H7 (cell line): ENCODE measurements at regions not wholly inside any gene's neighbourhood (a gene's known extent, or its start where the extent isn't known, plus 50 kb on each side); places are given as distances from the start of the nearest gene placed in this dataset.
A peak's percentile ranks its signal among the peaks of the same experiment; 100 is the strongest.
"Not testable (repeated sequence)": the region's sequence is repeated elsewhere in the genome, so short reads cannot be mapped to it uniquely, and the experiment has no call there.

ENCODE experiments used
- DNase-seq: peaks from one replicate; pipeline ENCODE4 v3.0.0; 2012
- H3K27me3 ChIP-seq: 2 replicates; pipeline ENCODE4 v1.6.0; 2011; ENCODE audit warnings: mild to moderate bottlenecking, low read length; ENCODE audit not compliant: control insufficient read depth, insufficient read depth
- H3K36me3 ChIP-seq: replicated peaks from 2 replicates; pipeline ENCODE4 v1.5.1; 2011; ENCODE audit warnings: low read length; ENCODE audit not compliant: control insufficient read depth, insufficient read depth
- H3K4me3 ChIP-seq: 2 replicates; pipeline ENCODE4 v1.5.1; 2011; ENCODE audit warnings: low read depth, mild to moderate bottlenecking, control low read depth, low read length, moderate library complexity; ENCODE audit not compliant: insufficient read depth

DNA sequence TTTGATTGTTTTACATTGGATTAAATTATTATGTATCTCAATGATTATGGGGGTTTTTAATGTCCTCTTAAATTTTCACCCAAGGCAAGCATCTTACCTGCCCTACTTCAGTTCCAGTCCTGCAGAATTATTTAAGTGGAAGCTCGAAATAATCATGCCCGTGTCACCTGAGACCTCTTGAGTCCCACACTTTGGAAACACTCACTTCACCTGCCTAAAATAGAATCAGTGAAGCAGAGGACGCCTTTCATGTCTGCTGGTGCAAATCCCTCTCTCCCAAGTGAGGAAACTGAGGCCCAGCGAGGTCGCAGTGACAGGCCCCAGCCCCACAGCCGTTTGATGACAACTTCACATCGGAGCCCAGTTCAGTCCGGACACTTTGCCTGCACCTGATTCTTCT, 284.6 kb downstream of the C16orf95 start:
- no peak for DNase-seq
- Histone ChIP-seq H3K27me3 (no peaks in the 10 kb centered on the region), H3K4me3 (no peak overlapping the region), H3K36me3 (no peaks in the 10 kb centered on the region)

DNA sequence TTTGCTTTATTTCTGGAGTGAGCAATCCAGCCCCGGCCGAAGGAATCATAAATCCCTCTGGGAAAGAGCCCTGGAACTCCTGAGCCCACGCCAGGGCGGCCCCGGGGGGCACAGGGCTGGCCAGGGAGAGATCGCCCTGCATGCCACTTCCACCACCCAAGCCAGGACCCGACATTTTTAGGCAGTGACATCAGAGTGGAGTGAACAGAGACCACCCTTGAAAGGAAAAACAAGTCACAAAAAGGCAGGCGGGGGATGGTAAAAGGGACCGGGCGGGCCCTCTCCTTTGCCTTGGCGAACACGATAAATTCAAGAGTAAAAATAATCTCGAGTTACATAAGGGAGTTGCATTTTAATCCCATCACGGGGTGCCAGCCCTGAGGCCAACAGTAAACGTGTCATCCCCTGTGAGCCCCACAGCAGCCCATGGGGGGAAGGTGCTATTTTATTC, 284.1 kb downstream of the C16orf95 start:
- Histone ChIP-seq H3K27me3 (no peaks in the 10 kb centered on the region), H3K36me3 (no peaks in the 10 kb centered on the region), H3K4me3 (no peak overlapping the region)
- DNase-seq, result peak; percentile 44

DNA sequence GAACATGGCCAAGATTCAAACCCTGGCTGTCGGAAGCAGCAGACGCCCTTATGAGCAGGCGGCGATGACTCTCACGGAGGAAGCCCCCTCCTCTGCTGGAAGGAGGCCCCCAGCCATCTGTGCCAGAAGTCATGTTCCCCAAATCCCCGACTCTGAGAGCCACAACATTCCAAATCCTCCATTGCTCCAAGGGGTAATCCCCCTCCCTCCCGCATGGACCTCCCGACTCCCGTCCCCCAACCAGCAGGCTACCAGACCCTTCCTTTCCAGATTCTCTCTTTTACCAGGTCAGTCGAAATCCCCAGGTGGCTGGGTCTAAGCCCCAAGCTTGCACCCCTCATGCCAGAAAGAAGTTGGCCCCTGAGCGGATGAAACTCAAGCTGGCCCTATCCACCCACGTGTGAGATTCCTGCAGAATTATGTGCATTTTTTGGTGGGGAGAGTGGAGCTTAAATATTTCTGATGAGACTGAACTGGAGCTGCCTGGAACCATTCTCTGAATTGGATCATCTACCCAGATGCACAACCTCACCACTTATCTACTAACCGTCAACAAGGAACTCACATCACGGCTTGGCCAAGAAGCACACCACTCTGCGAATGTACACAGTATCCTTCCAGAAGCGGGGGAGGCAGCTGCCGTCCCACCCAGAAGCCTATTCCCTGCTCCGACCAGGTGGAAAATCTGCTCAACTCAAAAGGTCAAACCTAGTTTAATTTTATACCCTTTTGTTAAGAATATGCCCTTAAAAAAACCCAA, 283.5 kb downstream of the C16orf95 start:
- Histone ChIP-seq H3K27me3 (no peaks in the 10 kb centered on the region), H3K36me3 (no peaks in the 10 kb centered on the region), H3K4me3 (no peak overlapping the region)
- DNase-seq, result peak; percentile 51

DNA sequence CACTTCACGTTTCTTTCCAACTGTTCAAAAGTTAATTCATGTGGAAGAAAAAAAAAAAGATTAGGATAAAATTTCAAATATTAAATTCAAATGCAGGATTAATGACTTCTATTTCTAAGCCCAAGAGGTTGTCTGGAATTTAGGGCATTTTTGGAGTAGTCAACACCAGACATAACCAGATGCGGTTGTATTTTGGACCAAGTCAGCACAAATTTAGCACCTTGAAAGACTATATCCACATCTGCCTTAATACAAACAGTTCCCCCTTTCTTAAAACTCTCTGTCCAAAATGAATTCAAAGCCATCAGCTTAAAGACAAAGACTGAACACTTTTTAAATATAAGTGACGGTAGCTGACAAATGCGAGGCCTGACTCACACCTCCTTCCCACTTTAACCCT, 282.9 kb downstream of the C16orf95 start:
- H3K27me3 ChIP-seq, result no peaks in the 10 kb centered on the region
- no peaks in the 10 kb centered on the region for H3K36me3 ChIP-seq
- DNase-seq, result no peak
- H3K4me3 ChIP-seq, result no peak overlapping the region

DNA sequence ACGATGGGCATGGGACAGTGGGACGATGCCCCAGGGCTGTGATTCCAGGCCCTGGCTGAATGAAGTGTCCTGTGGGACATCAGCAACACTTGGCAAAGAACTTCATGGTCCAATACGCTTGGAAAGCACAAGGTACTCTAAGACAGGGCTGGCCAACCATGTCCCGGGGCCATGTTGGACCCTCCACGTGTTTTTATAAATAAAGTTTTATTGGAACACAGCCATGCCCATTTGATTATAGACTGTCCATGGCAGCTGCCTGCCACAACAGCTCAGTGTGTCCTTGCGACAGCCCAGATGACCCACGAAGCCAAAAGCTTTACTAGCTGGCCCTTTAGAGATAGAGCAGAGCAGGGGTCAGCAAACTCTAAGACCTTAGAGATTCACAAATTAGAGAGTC, 282.1 kb downstream of the C16orf95 start:
- DNase-seq, result no peak
- no peak overlapping the region for H3K4me3 ChIP-seq
- no peaks in the 10 kb centered on the region for H3K36me3 ChIP-seq
- H3K27me3 ChIP-seq, result no peaks in the 10 kb centered on the region

DNA sequence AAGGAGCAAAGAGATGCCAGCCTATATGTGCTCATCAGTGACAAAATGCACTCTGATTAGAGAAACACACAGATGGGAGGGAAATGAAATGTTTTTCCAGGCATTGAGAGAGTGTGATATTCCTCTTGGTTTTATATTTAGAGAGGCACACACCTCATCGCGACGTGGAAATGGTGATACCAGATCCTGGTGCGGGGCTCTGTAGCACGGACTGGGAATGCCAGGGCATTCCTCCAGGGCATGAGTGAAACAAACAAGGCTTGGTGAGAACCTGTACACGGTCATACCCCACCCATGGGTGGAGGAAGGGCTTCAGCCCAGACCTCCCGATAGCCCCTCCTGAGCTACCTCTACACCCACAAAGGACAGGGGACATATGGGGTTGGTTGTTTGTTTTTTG, 280.2 kb downstream of the C16orf95 start:
- Histone ChIP-seq H3K36me3 (no peaks in the 10 kb centered on the region), H3K27me3 (no peaks in the 10 kb centered on the region), H3K4me3 (no peak overlapping the region)
- peak; percentile 12 for DNase-seq

DNA sequence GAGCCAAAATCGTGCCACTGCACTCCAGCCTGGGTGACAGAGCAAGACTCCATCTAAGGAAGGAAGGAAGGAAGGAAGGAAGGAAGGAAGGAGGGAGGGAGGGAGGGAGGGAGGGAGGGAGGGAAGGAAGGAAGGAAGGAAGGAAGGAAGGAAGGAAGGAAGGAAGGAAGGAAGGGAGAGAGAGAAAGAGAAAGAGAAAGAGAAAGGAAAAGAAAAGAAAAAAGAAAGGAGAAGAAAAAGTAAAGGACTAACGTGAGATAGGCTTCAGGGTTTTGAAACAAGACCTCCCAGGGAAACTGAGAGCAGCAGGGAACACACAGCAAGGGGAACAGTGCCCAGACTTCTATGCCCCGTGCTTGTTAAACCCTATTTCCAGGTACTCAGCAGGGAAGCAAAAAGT, 278.7 kb downstream of the C16orf95 start:
- not testable (repeated sequence) for H3K4me3 ChIP-seq, H3K36me3 ChIP-seq, DNase-seq, H3K27me3 ChIP-seq

DNA sequence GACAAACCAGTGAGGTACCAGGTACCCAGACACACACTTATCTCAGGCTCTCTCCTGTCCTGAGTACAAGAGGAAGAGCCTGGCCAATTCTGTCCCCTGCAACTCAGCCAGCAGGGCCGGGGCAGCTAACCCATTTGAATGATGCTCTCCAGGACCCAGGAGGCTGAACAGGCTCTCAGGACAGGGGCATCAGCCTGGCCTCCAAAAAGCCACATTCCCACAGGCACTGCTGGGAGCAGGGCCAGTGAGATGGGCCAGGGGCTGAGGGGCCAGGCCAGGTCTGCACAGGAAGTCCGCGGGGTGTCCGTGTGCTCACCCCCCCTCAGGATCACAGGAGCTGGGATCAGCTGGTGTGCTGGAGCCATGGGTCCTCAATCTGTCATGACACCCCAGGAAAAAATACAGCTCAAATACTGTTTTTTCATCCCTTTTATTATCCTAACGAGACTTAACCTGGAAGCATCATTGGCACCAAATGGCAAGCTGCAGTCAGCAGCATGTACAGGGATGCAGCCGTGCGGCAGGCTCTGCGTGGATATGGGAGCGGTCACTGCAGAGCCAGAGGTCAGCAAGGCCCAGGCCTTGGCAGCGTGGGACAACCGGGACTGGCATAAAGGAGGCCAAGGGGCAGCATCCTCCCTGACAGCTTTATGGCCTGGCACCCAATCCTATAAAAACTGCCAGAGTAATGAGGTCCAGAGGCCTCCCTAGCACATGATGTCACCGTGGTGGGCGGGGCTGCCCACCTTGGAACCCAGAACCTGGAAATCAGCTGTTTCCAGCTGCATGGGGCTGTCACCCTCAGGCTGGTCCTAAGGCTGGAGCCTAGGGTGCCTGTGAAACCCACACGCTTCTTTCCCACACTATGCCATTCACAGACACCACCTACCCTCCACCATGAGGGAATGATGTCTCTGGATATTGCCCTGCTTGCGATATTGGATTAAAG, 276.7 kb downstream of the C16orf95 start:
- DNase-seq, result no peak
- no peaks in the 10 kb centered on the region for H3K36me3 ChIP-seq

DNA sequence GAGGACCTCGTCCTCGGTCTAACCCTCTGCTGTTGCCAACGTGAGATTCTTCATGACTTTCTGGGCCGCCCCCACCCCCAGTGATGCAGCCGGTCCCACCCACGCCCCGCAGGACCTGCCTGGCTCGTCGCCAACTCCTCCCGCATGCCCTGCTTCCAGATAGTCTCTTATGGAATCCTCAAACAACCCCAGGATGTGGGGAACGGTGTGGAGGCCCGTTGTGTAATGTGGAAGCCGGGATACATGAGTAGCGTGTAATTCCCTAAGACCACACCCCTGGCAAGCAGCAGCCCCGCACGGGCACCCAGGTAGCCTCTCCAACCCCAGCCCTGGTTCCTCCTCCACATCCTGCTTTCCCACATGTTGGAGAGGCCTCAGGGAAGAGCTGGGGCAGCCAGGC, 275.9 kb downstream of the C16orf95 start:
- H3K36me3 ChIP-seq, result no peaks in the 10 kb centered on the region
- H3K27me3 ChIP-seq, result no peaks in the 10 kb centered on the region; the same call in 1 of the 2 replicates
- no peak overlapping the region for H3K4me3 ChIP-seq
- no peak for DNase-seq

More for the DNA sequence above, 276.7 kb downstream of the C16orf95 start:
- no peak overlapping the region for H3K4me3 ChIP-seq
- H3K27me3 ChIP-seq, result no peaks in the 10 kb centered on the region; the same call in 1 of the 2 replicates

DNA sequence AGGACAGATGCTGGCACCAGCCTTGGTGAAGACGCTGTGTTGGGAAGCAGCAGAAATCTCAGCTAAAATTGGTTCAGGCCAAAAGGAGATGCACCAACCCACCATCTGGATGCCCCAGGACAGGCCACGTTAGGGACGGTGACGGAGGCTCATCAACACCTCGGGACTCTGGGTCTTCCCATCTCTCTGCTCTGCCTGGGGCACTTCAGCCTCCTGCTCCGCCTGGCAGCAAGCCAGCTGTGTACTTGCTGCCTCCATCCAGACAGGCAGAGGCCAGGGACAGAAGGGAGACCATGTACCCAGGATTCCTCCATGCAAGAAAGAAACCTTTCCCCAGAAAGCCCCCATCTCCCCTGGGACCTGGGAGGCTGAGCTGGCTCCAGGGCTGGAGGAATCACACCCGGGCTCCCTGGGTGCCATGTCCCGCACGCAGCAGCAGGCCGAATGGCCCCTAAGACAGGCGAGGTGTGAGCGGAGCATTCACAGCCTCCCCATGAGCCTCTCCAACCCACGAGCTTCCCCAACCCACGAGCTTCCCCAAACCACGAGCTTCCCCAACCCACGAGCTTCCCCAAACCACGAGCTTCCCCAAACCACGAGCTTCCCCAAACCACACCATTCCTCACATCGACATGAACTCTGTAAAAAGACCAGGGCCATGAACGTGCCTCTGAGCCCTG, 274.5 kb downstream of the C16orf95 start:
- no peaks in the 10 kb centered on the region; the same call in 1 of the 2 replicates for H3K27me3 ChIP-seq
- H3K4me3 ChIP-seq, result no peak overlapping the region
- no peaks in the 10 kb centered on the region for H3K36me3 ChIP-seq
- DNase-seq, result no peak

DNA sequence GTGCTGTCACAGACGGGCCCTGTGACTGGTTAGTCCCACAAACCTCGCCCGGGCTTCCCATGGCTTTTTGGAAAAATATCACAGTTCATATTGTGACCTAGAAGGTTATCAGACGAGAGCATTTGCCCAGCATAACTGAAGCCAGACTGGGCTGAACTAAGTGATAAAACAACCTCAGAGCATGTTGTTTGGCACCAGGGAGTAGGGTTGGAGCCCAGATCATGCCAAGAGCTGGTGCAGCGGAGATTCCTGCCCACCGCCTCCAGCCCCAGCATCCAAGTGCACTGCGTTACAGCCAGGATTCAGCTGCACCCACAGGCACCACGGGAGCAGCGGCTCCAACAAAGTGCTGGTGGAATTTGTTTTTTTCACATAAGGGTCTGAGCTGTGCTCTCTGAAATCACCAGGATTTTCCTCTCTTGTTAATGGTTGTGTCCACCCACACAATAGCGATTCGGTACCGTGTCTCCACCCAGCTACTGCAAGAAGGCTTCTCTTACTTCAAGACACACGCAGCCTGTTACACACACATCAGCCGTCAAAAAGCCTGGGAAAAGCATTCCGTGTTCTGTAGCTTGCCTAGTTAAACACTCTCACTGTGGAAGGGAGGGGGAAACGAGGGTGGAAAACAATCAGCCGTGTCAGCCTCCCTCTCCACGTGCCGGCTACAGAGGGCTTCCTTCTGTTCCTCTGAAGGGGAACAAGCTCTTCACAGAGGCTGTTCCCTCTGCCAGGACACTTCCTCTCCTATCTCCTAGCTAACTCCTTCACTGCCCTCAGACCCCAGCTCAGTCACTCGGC, 273.8 kb downstream of the C16orf95 start:
- Histone ChIP-seq H3K36me3 (no peaks in the 10 kb centered on the region), H3K27me3 (no peaks in the 10 kb centered on the region; the same call in 1 of the 2 replicates), H3K4me3 (no peak overlapping the region)
- no peak for DNase-seq

DNA sequence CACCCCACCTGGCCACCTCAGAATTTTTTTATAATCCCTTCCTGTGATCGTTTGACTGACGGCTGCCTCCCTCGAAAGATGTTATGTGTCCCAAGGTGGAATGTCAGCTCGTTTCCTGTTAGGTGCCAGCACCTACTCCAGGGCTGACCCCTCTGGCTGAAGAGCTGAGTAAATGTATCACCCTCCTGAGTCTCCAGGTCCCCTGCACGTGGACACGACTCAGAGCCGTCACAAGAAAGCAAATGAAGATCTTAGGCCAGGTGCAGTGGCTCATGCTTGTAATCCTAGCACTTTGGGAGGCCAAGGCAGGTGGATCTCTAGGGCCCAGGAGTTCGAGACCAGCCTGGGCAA, 273.2 kb downstream of the C16orf95 start:
- Histone ChIP-seq H3K4me3 (no peak overlapping the region), H3K27me3 (no peaks in the 10 kb centered on the region; the same call in 1 of the 2 replicates), H3K36me3 (no peaks in the 10 kb centered on the region)
- DNase-seq, result no peak

DNA sequence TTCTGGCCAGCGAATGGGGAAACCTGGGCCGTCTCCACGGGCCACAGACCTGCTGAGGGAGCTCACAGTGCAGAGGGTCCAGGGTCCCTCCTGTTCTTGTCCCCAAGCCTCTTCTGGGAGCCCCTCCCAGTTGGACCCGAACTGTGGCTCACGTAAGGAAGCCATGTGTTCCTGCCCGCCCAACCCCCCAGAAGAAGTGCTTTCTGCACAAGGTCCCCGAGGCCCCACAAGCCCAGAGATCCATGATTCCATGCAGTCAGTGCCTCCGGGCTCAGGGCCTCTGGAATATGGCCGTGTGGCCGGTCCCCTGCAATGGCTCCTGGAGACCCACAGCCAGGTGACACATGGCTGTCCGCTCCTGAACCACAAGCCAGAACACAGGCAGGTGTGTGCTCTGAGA, 272.4 kb downstream of the C16orf95 start:
- no peak overlapping the region for H3K4me3 ChIP-seq
- DNase-seq, result no peak
- H3K27me3 ChIP-seq, result no peaks in the 10 kb centered on the region; the same call in 1 of the 2 replicates
- H3K36me3 ChIP-seq, result no peaks in the 10 kb centered on the region
